Osteocyte (in vitro differentiated cells): ENCODE measurements at regions not wholly inside any gene's neighbourhood (a gene's known extent, or its start where the extent isn't known, plus 50 kb on each side); places are given as distances from the start of the nearest gene placed in this dataset.
"Not testable (repeated sequence)": the region's sequence is repeated elsewhere in the genome, so short reads cannot be mapped to it uniquely, and the experiment has no call there.

Experiments
- DNase-seq: peaks from one replicate; pipeline ENCODE4 v3.0.0; 2021; ENCODE audit warnings: mixed read lengths; ENCODE audit not compliant: unreplicated experiment; ENCODE audit errors: extremely low spot score
- H3K27ac Mint-ChIP-seq: one replicate; pipeline ENCODE4 v1.8.0; 2021; ENCODE audit warnings: mild to moderate bottlenecking, mixed read lengths; ENCODE audit not compliant: unreplicated experiment
- H3K27me3 Mint-ChIP-seq: one replicate; pipeline ENCODE4 v1.8.0; 2021; ENCODE audit warnings: mixed read lengths; ENCODE audit not compliant: unreplicated experiment
- H3K36me3 Mint-ChIP-seq: one replicate; pipeline ENCODE4 v1.8.0; 2021; ENCODE audit warnings: mixed read lengths; ENCODE audit not compliant: unreplicated experiment
- H3K4me1 Mint-ChIP-seq: one replicate; pipeline ENCODE4 v1.8.0; 2021; ENCODE audit warnings: mixed read lengths; ENCODE audit not compliant: unreplicated experiment
- H3K4me3 Mint-ChIP-seq: one replicate; pipeline ENCODE4 v1.8.0; 2021; ENCODE audit warnings: mild to moderate bottlenecking, moderate library complexity, mixed read lengths; ENCODE audit not compliant: unreplicated experiment
- H3K9me3 Mint-ChIP-seq: one replicate; pipeline ENCODE4 v1.8.0; 2021; ENCODE audit warnings: mixed read lengths; ENCODE audit not compliant: unreplicated experiment
- TF ChIP-seq, protein P1 (sequence below): fragments of 200-600 bp; sonication (generic); IDR thresholded peaks from 2 replicates; pipeline ENCODE4 v1.5.0; 2021; ENCODE audit warnings: antibody characterized with exemption, mild to moderate bottlenecking, moderate library complexity

DNA sequence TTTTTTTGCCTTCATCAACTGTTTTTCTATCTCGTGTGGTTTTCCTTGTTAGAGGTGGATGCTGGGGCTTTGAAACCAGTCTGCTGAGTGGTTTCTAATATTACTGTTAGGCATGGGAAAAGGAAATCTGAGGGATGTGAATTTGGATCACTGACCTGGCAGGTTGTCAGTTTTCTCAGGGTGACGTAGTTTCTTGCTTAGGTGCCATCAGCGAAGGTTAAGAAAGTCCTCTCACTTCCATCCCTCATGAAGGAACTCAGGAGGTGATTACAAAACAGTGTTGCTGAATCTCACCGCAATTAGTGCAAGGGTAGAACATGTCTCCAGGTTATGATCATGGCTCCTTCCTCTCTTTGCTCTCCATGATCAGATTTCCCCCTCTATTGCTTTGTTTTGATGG is 135.9 kb downstream of the SOX4 start:
- TF ChIP-seq, protein P1, sequence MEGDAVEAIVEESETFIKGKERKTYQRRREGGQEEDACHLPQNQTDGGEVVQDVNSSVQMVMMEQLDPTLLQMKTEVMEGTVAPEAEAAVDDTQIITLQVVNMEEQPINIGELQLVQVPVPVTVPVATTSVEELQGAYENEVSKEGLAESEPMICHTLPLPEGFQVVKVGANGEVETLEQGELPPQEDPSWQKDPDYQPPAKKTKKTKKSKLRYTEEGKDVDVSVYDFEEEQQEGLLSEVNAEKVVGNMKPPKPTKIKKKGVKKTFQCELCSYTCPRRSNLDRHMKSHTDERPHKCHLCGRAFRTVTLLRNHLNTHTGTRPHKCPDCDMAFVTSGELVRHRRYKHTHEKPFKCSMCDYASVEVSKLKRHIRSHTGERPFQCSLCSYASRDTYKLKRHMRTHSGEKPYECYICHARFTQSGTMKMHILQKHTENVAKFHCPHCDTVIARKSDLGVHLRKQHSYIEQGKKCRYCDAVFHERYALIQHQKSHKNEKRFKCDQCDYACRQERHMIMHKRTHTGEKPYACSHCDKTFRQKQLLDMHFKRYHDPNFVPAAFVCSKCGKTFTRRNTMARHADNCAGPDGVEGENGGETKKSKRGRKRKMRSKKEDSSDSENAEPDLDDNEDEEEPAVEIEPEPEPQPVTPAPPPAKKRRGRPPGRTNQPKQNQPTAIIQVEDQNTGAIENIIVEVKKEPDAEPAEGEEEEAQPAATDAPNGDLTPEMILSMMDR, result no peak
- Mint-ChIP-seq H3K9me3 (no peaks in the 10 kb centered on the region), H3K36me3 (no peaks in the 10 kb centered on the region), H3K27me3 (no peaks in the 10 kb centered on the region), H3K4me1 (peaks cover 28% of the 10 kb centered on the region), H3K4me3 (no peak overlapping the region), H3K27ac (no peak overlapping the region)
- no peak for DNase-seq

DNA sequence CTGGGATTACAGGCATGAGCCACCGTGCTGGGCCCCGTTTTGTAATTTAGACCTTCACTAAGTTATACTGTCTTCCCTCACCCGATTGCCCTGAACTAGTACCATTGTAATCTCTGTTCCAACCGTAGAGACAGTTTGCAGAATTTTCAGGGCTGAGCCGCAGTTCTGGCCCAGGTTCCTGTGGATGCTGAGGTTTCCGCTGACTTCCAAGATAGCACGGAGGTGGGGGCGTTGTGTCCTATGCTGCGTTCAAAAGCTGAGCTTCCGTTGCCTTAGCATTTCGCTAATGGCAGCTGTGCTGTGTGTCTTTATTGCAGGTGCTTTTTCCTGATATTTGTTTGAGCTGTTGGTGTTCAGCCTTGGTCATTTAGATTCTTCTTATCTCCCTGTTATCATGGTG is 137.0 kb downstream of the SOX4 start:
- Mint-ChIP-seq H3K27ac (no peak overlapping the region), H3K9me3 (no peaks in the 10 kb centered on the region), H3K27me3 (no peaks in the 10 kb centered on the region), H3K36me3 (no peaks in the 10 kb centered on the region), H3K4me3 (no peak overlapping the region), H3K4me1 (peaks cover 28% of the 10 kb centered on the region)
- DNase-seq, result no peak
- TF ChIP-seq, protein P1, result no peak

DNA sequence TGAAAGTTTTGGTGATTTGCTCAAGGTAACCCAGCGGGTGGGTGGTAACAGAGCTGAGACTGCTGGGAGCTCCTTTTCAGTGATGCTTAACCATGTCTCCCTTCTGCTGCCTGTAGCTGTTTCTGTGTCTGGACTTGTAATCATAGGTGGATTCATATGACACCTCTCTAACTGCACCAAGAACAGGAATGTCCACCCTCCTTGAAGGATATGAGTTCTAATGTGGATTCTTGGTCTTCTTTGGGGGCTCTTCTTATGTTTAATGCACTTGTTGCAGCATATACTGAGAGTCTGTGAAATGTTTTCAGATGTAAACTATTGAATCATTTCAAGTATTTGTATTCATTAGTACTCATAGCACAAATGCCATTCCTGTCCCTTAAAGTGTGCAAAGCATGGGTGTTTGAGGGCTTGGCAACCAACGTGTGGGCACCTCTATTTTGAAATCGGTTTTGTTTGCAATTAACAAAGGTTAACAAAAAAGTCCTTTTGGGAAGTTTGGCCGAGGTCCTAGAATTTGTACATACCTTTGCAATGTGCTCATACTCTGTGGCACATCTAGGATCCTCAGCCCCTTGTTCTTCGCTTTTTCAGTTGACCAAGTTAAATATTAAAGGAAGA is 138.0 kb downstream of the SOX4 start:
- no peak overlapping the region for H3K27ac Mint-ChIP-seq
- H3K4me3 Mint-ChIP-seq, result no peak overlapping the region
- H3K4me1 Mint-ChIP-seq, result peaks cover 28% of the 10 kb centered on the region
- TF ChIP-seq, protein P1, result no peak
- DNase-seq, result no peak
- H3K36me3 Mint-ChIP-seq, result no peaks in the 10 kb centered on the region
- H3K27me3 Mint-ChIP-seq, result no peaks in the 10 kb centered on the region
- H3K9me3 Mint-ChIP-seq, result no peaks in the 10 kb centered on the region

DNA sequence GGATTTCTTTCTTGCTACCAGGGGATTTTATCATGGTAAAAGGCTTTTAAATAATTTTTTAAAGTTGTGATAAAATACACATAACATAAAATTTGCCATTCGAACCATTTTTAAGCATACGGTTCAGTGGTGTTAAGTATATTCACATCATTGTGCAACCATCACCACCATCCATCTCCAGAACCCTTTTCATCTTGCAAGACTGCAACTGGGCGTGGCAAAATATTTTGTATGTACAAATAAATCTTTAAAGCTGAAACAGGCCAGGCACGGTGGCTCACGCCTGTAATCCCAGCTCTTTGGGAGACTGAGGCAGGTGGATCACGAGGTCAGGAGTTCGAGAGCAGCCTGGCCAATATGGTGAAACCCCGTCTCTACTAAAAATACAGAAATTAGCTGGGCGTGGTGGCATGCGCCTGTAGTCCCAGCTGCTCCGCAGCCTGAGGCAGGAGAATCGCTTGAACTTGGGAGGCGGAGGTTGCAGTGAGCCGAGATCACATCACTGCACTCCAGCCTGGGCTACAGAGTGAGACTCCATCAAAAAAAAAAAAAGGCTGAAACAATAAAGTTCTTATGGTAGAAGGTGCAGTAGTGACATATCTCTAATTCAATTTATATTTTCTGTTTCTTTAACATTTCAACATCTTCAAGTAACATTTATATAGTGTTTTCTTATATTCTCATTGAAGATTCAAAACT is 138.6 kb downstream of the SOX4 start:
- H3K36me3 Mint-ChIP-seq, H3K27me3 Mint-ChIP-seq, H3K9me3 Mint-ChIP-seq, DNase-seq, H3K27ac Mint-ChIP-seq, H3K4me3 Mint-ChIP-seq: not testable (repeated sequence)
- H3K4me1 Mint-ChIP-seq, result peaks cover 28% of the 10 kb centered on the region

DNA sequence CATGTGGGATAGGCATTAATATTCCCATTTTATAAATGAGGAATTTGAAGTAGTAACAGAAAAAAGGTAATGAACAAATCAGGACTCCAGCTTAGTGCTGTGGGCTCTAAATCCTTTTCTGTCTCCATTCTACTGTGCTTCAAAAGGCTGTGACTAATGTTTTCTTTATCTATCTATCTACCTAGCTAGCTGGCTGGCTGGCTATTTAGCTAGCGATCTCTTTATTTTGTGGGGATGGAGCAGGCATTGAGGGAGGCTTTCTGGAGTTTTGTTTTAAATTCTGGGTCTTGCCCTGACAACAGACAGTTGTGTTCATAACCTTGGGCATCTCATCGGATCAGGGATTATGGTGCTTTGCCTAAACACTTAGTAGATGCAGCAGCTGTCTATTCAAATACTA is 139.2 kb downstream of the SOX4 start:
- H3K9me3 Mint-ChIP-seq, result no peaks in the 10 kb centered on the region
- H3K4me3 Mint-ChIP-seq, result no peak overlapping the region
- H3K4me1 Mint-ChIP-seq, result peaks cover 28% of the 10 kb centered on the region
- no peak for DNase-seq
- no peaks in the 10 kb centered on the region for H3K36me3 Mint-ChIP-seq
- TF ChIP-seq, protein P1, result no peak
- H3K27me3 Mint-ChIP-seq, result no peaks in the 10 kb centered on the region
- H3K27ac Mint-ChIP-seq, result no peak overlapping the region
